GM18907 (cell line): ENCODE measurements at regions not wholly inside any gene's neighbourhood (a gene's known extent, or its start where the extent isn't known, plus 50 kb on each side); places are given as distances from the start of the nearest gene placed in this dataset.
"Not testable (repeated sequence)": the region's sequence is repeated elsewhere in the genome, so short reads cannot be mapped to it uniquely, and the experiment has no call there.

Experiments used
- ATAC-seq: cut with Tn5 transposase; IDR thresholded peaks from one replicate; pipeline ENCODE4 v1.9.1; 2021; ENCODE audit warnings: mild to moderate bottlenecking, moderate library complexity; ENCODE audit not compliant: unreplicated experiment

DNA sequence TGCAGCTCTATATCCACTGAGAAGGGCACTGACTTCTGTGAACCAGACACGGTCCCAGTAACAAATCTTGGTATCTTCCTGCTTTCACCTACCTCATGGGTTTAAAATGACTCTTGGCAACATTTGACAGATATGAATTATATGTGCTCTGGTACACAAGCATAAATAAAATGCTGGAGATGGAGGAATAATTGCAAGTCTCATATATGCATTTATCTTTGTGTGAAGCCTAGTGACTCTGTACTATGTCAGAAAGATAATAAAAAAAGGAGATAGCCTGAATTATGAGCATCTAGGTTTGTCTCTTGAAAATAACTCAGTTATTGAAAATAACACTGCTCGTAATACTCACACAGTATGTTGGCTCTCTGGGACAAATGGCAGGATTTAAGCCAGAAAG lies 167.1 kb upstream of the CRBN start:
- ATAC-seq, result no peak

DNA sequence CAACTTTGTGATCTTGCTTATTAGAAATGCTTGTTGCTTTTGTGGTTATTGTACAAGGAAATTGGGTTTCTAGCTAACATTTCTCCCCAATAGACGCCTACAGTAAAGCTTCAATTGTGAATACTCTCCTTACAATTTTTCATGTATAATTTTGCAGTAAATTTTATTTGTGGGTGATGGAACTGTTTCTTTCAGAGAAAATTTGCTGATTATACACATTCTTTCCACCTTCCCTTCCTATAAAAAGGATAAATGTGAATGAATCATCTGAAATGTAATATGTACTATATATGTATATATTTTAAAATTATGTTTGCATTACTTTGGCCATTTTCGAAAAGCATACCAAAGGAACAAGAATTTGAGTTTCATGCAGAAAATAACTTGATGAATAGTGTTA lies 162.7 kb upstream of the CRBN start:
- no peak for ATAC-seq

GRCh38 chr3:3340965-3341895 lies 161.7 kb upstream of the CRBN start:
- ATAC-seq, result no peak

DNA sequence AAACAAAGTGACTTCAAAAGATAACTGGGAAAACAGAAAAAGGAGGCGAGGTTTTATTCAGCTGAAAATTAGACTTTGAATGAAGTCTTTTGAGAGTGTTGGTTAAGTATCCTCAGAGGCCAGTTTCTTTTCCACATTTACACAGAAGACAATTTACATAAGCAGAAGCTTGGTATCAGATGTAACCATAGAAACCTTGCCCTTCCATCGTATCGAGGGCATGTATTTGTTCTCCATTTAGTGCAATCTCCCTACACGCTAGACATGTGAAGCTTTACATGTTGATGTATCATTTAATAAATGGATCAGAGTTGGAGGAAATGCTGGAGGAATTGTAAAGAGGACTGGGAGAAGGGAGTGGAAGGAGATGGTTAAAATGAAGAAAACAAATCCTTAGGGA lies 161.0 kb upstream of the CRBN start:
- ATAC-seq, result no peak

- no peak for ATAC-seq
Observed at GRCh38 chr3:3335903-3336302, 156.4 kb upstream of the CRBN start.

GRCh38 chr3:3334491-3334890 lies 155.0 kb upstream of the CRBN start:
- ATAC-seq, result no peak

DNA sequence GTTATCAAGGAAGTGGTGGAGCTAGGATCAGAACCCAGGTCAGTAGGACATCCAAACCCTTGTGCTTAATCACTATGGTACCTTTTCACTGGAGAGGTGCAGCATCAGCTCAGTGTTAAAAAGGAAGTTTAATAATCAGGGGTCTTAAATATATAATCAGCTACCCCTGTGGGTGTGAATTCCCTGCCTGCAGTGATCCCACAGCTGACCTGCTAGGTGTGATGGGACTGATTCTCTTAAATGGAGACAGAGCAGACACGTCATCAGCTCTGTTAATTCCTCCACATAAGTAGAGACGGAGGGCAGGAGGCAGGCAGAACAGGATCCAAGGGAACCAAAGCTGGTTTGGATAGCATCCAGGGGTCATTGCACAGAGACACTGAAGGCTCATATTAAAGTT lies 154.1 kb upstream of the CRBN start:
- ATAC-seq, result no peak

DNA sequence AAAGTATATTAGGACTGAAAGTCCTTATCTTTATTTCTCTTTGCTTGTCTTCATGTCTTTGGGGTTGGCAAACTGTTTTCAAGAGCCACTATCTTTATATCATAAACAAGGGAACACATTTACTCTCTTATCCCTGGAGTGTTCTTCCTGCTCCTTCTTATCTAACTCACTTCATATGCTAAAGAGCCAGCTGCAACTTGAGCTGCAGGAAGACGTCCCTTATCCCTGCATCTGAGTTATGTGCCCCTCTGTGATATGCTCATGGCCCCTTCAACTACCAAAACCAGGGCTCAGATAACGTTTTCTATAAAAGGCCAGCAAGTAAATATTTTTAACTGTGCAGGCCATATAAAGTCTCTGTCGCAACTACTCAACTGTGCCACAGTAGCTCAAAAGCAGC lies 137.0 kb upstream of the CRBN start:
- no peak for ATAC-seq

GRCh38 chr3:3315846-3316245 lies 136.4 kb upstream of the CRBN start:
- no peak for ATAC-seq

- ATAC-seq, result no peak
Observed at GRCh38 chr3:3309887-3310286, 130.4 kb upstream of the CRBN start.

DNA sequence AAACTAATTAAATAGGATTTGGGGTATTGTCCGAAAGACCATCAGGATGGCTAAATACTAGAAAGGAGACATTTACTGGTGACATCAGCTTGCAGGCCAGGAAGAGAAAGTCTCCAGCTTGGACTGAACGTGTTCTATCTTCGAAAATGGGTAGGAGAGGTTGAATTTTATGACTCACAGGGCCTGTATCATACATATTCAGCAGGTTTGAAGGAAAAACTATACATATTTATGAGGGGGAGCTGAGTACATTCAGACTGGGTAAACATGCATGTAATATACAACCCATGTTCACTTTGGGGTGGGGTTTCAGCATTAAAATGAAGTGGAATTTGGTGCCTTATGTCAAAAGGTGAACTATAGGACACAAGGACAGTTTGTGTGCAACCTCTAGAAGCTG lies 129.3 kb upstream of the CRBN start:
- no peak for ATAC-seq

DNA sequence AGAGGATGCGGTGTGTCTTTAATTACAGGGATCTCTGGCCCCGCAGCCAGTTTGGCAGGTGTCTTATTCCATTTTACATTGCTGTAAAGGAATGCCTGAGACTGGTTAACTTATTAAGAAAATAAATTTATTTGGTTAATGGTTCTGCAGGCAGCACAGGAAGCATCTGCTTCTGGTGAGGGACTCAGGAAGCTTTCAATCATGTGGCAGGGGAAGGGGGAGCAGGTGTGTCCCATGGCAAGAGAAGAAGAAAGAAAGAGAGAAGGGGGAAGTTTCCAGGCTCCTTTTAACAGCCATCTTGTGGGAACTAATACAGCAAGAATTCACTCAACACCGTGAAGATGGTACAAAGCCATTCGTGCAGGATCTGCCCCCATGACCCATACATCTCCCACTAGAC lies 128.0 kb upstream of the CRBN start:
- ATAC-seq, result no peak

- ATAC-seq, result no peak
Observed at GRCh38 chr3:3305841-3306240, 126.3 kb upstream of the CRBN start.

GRCh38 chr3:3305084-3305483 lies 125.6 kb upstream of the CRBN start:
- no peak for ATAC-seq

GRCh38 chr3:3303636-3304035 lies 124.1 kb upstream of the CRBN start:
- ATAC-seq, result no peak

GRCh38 chr3:3302964-3303363 lies 123.5 kb upstream of the CRBN start:
- no peak for ATAC-seq

GRCh38 chr3:3301476-3301875 lies 122.0 kb upstream of the CRBN start:
- ATAC-seq, result no peak

- ATAC-seq, result no peak
Observed at GRCh38 chr3:3296979-3297381, 117.5 kb upstream of the CRBN start.

DNA sequence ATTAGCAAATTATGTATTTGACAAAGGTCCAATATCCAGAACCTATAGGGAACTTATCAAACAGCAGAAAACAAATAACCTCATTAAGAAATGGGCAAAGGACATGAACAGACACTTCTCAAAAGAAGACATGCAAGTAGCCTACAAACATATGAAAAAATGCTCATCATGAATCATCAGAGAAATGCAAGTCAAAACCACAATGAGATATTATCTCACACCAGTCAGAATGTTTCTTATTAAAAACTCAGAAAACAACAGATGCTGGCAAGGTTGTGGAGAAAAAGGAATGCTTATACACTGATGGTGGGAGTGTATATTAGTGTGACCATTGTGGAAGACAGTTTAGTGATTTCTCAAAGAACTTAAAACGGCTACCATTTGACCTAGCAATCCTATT lies 116.1 kb upstream of the CRBN start:
- ATAC-seq, result no peak

- not testable (repeated sequence) for ATAC-seq
Observed at GRCh38 chr3:3291756-3292283, 112.3 kb upstream of the CRBN start.

DNA sequence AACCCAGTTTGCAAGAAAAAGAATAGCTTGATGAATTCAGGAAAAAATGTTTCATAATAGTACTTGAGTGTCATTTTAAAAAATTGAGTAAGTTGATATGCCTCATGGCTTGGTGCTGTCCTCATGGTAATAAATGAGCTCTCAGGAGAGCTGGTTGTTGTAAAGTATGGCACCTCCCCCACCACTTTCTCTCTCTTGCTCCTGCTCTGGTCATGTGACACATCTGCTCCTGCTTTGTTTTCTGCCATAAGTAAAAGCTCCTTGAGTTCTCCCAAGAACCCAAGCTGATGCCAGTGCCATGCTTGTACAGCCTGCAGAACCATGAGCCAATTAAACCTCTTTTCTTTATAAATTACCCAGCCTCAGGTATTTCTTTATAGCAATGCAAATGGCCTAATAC lies 108.8 kb upstream of the CRBN start:
- ATAC-seq, result no peak

GRCh38 chr3:3286014-3286413 lies 106.5 kb upstream of the CRBN start:
- ATAC-seq, result no peak

DNA sequence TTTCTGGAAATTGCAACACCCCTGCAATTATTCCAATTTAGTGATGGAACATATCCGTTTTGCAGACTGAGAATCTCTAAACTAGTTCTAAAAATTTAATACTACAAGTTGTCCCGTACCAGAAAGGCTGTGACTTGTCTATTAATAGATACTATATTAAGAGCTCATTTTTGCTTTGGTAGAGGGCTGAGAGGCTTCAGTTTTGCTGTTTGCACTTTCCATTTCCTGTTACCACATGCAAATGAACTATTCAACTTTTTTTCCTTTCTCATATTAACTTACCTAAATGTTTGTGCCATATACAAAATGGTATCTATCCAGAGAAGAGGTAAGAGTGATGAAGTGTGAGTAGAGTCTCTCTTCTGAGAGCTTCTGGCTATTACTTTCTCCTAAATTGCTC lies 101.5 kb upstream of the CRBN start:
- ATAC-seq, result peak; percentile 80
